ENCODE measurements at regions not wholly inside any gene's neighbourhood (a gene's known extent, or its start where the extent isn't known, plus 50 kb on each side); places are given as distances from the start of the nearest gene placed in this dataset.

GRCh38 chr13:58989556-58989955, 1174.2 kb downstream of the DIAPH3 start:
- TF ChIP-seq CTCF (IDR thresholded peaks at IDR 0.05; ENCODE audit: low read depth, low read length): no peak
- no peak for DNase-seq (ENCODE audit: extremely low read depth, low read depth)

GRCh38 chr13:58991826-58992477, 1171.8 kb downstream of the DIAPH3 start:
- no peak for TF ChIP-seq CTCF (IDR thresholded peaks at IDR 0.05; ENCODE audit: low read depth, low read length)
- no peak for DNase-seq (ENCODE audit: extremely low read depth, low read depth)

GRCh38 chr13:58992478-58993042, 1171.2 kb downstream of the DIAPH3 start:
- no peak for TF ChIP-seq CTCF (IDR thresholded peaks at IDR 0.05; ENCODE audit: low read depth, low read length)
- no peak for DNase-seq (ENCODE audit: extremely low read depth, low read depth)

GRCh38 chr13:58994077-58994476, 1169.7 kb downstream of the DIAPH3 start:
- TF ChIP-seq CTCF (IDR thresholded peaks at IDR 0.05; ENCODE audit: low read depth, low read length): no peak
- DNase-seq (ENCODE audit: extremely low read depth, low read depth): no peak

GRCh38 chr13:58994777-58995176, 1169.0 kb downstream of the DIAPH3 start:
- no peak for TF ChIP-seq CTCF (IDR thresholded peaks at IDR 0.05; ENCODE audit: low read depth, low read length)
- no peak for DNase-seq (ENCODE audit: extremely low read depth, low read depth)

- no peak for TF ChIP-seq CTCF (IDR thresholded peaks at IDR 0.05; ENCODE audit: low read depth, low read length)
- DNase-seq (ENCODE audit: extremely low read depth, low read depth): no peak
Observed at GRCh38 chr13:58998716-58999115, 1165.0 kb downstream of the DIAPH3 start.

GRCh38 chr13:58999851-59000250, 1163.9 kb downstream of the DIAPH3 start:
- no peak for DNase-seq (ENCODE audit: extremely low read depth, low read depth)

More at GRCh38 chr13:58999851-59000250, 1163.9 kb downstream of the DIAPH3 start:
- TF ChIP-seq CTCF (IDR thresholded peaks at IDR 0.05; ENCODE audit: low read depth, low read length): no peak

Measured in AG09319 (cell line).